ENCODE measurements at regions not wholly inside any gene's neighbourhood (a gene's known extent, or its start where the extent isn't known, plus 50 kb on each side); places are given as distances from the start of the nearest gene placed in this dataset.

DNA sequence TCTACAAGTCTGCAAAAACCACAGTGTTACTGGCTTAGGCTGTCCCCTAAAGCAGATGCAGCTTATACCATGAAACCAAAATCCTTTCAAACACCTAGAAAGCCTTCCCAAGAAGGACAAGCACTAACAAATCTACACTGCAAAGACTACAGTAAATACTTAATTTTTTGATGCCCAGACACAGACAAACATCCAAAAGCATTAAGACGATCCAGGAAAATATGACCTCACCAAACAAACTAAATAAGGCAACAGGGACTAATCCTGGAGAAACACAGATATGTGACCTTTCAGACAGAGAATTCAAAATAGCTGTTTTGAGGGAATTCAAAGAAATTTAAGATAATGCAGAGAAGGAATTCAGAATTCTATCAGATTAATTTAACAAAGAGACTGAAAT lies 423.5 kb downstream of the COL12A1 start:
- intact Hi-C loops (cut with micrococcal nuclease), result no loop called here

DNA sequence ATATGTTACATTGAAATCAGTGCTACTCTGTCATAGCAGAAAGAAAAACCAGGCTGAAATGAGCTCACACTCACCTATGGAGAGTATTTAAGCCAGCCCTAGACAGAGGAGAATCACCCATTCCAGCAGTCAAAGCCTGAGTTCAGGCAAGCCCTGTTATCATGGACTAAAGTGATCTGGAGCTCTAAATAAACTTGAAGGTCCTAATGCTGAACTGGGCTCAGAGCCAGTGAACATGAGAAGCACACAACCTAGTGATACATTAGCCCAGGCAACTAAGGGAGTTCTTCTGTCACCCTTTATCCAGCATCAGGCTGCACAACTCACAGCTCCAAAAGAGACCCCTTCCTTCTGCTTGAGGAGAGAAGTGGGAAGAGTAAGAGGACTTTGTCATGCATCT lies 425.0 kb downstream of the COL12A1 start:
- intact Hi-C loops (cut with micrococcal nuclease), result no loop called here

DNA sequence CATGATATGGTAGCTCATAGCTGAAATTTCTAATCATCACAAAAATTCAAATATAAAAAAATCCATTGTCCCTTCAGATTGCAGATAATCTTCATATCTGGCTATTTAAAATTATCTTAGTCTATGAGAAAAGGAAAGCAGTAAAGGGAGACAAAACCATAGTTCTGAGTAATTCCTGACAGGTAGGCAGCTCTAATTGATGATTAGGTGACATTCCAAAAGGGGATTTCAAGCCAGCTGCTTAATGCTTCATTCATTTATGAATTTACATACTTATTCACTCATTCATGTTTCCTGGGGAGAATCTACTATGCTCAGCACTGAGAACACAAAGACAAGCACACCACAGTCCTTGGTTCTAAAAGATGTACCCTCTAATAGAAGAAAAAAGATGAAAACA lies 437.1 kb downstream of the COL12A1 start:
- intact Hi-C loops (cut with micrococcal nuclease), result no loop called here

DNA sequence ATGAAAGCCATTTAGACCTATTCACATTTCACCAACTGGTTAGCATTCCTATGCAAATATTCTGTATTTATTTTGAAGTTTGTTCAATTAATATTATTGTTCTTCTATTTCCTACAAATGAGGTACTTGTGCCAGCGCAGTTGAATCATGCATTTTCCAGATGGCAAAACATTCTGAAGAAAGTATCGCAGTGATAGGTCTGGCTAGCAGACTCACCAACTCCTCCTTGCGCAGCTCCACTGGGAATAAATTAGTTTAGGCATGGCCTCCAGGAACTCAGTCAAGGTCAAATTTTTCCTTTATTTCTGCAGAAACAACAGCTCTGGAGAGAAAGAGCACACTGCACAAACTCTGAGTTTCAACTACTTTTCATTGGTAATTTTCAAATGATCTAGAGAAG lies 437.7 kb downstream of the COL12A1 start:
- intact Hi-C loops (cut with micrococcal nuclease), result no loop called here

- intact Hi-C loops (cut with micrococcal nuclease), result no loop called here
These were observed 440.4 kb downstream of the COL12A1 start for GRCh38 chr6:74765486-74765885.

- intact Hi-C loops (cut with micrococcal nuclease), result no loop called here
These were observed 441.4 kb downstream of the COL12A1 start for GRCh38 chr6:74764486-74764885.

GRCh38 chr6:74762841-74763240 lies 443.0 kb downstream of the COL12A1 start:
- intact Hi-C loops (cut with micrococcal nuclease), result no loop called here

DNA sequence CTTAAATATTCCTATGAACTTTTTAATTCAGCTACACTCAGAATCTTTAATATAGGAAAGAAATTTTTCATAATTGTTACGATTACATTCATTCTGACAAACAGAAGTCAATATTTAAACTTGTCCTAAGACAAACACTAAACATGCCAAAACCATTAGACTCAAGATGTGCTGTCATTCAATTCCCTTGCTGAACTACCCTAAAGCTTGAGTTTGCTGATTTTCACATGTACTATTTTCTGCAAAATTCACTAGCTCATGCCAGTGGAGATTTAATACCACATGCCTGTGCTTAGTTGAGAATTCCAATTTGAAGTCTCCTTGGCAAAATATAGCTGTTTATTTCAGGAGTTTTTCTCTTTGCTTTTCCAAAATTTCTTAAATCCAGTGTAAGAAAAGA lies 448.0 kb downstream of the COL12A1 start:
- intact Hi-C loops (cut with micrococcal nuclease), result no loop called here

GRCh38 chr6:74756923-74757322 lies 448.9 kb downstream of the COL12A1 start:
- intact Hi-C loops (cut with micrococcal nuclease), result no loop called here

DNA sequence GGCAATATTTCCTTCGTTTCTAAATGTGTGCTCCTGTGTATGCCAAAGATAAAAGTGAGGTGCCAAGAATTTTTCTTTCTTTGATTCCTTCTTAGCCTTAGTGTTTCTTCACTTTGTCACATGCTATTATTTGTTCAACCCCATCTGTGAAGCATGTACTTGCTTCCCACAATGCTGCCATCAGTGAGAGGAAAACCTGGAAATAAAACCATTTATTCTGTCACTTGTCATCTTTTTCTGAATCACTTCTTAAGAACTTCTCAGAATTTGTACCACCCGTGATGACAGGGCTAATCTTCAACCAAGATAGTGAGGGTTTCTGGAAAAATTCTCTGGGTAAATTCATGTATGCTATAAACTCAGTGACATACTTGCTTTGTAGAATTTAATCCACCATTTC lies 450.1 kb downstream of the COL12A1 start:
- intact Hi-C loops (cut with micrococcal nuclease), result no loop called here

- intact Hi-C loops (cut with micrococcal nuclease), result no loop called here
These were observed 450.7 kb downstream of the COL12A1 start for GRCh38 chr6:74755196-74755595.

DNA sequence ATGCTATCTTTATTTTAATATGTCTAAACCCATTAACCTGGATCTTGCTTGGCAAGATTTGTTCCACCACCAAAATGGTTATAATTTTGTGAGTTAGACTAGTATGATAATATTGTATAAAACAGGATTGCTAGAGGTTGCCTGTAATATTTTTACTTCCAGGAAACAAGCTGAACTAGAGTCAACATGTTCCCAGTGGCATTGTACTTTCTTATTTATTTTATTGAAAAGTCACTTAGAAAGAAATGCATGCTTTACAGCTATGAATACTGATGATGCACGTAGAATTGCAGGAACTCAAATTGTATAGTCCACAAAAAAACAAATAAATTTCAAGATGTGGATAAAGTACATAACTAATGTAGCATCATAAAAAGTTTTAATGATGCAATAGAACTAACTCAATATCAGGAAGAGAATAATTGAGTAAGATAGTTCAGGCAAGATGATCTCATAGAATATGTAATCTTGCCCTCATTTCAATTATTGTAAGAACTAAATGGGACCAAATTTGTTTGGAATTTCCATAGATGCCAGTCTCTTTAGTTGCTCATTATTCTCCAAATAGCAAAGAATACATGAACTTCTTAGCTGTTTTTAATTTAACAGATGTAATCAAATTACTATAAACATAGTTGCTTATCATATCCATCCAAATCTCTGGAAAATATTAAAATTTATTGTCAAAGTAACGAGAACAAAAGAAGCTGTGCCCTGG lies 451.8 kb downstream of the COL12A1 start:
- intact Hi-C loops (cut with micrococcal nuclease), result no loop called here

DNA sequence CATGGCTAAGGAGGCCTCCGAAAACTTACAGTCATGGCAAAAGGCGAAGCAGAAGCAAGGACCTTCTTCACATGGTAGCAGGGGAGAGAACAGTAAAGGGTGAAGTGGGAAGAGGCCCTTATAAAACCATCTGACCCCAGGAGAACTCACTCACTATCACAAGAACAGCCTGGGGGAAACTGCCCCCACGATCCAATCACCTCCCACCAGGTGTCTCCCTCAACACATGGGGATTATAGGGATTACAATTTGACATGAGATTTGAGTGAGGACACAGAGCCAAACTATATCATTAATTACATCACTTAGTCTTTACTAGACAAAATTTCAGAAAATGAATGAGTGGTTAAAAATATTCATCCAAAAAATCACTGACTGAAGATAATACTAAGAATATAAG lies 453.6 kb downstream of the COL12A1 start:
- intact Hi-C loops (cut with micrococcal nuclease), result no loop called here

GRCh38 chr6:74750826-74751225 lies 455.0 kb downstream of the COL12A1 start:
- intact Hi-C loops (cut with micrococcal nuclease), result no loop called here

DNA sequence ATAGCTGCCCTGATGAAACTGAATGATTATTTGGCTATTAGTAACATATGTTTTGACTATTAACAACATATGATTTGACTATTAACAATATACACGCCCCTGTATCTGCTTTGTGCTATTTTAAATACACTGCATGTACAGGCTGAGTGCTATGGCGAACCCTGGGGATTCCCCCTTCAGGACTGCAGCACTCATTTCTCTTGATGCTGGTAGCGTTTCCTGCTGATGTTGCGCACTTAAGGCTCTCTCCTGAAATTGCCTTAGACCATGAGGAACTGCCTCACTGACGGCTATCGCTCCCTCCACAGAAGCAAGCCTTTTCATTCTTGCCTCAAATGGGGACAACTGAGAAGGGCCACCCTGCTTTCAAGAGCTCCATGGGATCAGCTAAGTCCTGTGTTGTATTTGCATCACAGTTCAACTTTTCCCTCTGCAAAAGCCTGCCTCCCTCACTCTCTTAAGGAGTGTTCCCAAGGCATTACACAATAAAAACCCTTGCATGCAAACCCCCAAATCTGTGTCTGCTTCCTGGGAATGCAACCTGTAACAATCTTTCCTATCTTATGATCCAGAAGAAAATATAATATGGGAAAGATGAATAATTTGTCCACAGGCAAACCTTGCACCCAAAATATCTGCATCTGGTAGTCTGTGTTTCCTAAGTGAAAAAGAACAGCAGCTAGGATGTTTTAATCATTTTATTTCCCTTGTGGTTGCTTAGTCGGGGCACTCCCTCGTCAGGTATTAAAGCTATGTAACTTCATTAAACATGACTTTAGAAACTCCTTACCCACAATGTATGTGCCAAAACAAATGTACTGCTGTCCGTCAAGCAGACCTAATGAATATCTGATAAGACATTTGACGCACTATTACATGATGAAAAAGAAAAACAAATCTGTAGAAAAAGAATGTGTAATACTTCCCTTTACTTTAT lies 456.4 kb downstream of the COL12A1 start:
- intact Hi-C loops (cut with micrococcal nuclease), result no loop called here

GRCh38 chr6:74745670-74746069 lies 460.2 kb downstream of the COL12A1 start:
- intact Hi-C loops (cut with micrococcal nuclease), result no loop called here

DNA sequence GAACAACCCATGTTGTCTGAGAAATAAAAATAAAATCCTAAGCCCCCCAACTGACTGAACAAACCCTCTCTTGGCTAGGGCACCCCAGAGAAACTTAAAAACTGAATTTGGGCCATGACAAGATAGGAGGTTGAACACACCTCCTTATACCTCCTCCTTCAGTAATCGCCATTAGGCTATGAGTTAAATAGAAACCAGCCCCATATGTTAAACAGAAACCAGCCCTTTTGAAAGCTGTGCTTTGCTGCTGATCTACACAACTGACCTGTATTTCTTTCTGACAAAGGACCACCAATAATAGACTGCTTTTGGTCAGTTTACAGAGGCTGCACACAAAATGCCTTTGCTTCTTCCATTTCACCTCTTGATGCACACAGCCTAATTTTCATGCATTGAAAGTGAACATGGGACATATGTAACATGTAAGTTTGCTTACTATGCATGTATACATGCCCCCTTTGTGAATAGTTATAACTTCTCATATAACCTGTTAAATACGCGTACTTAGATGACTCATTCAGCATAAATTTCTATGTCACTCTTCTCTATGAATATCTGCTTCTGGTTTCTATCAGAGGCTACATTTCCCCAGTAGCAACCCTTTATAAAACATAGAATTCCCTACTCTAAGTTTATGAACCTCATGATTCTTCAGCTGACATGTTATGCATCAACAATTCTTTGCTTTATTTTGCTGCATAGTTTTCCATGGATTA lies 462.9 kb downstream of the COL12A1 start:
- intact Hi-C loops (cut with micrococcal nuclease), result no loop called here

- intact Hi-C loops (cut with micrococcal nuclease), result no loop called here
These were observed 464.2 kb downstream of the COL12A1 start for GRCh38 chr6:74741646-74742045.

- intact Hi-C loops (cut with micrococcal nuclease), result no loop called here
These were observed 470.5 kb downstream of the COL12A1 start for GRCh38 chr6:74735304-74735703.

GRCh38 chr6:74734901-74735300 lies 471.0 kb downstream of the COL12A1 start:
- intact Hi-C loops (cut with micrococcal nuclease), result no loop called here

DNA sequence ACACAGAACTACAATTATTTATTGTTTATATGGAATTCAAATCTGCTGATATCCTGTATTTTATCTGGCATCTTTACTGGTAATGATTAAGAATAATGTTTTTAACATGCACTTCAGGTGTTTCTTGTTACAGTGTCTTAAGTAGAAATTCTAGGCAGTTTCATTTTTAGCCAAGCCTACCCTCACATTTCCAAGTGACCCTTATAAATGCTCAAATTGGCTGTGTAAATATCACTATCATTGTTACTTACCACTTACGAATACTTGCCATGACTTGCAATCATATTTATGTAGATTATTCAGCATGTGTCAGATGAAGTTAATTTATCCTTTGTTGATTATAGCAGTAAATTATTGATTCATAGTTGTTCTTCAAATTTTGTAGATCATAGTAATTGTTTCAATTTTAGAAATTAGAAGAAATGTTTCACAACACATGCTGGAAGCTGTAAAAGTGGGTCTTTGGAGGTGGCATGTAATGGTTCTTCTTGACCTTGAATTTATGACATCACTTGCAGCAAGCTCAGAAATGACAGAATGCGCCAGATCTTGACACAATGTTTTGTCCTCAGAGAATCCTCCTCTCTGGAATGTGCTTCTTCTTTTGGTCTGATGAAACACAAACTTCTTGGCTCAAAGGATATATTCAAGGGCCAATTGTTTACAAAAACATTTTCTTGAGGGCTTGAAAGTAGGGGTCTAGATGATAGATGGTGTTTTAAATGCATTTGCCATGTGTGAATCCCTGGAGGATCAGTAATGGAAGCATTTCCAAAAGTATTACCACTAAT lies 471.8 kb downstream of the COL12A1 start:
- intact Hi-C loops (cut with micrococcal nuclease), result no loop called here
